ENCODE measurements at regions not wholly inside any gene's neighbourhood (a gene's known extent, or its start where the extent isn't known, plus 50 kb on each side); places are given as distances from the start of the nearest gene placed in this dataset.

- DNase-seq, result no peak
Observed at GRCh38 chr5:74309050-74309449, 331.5 kb downstream of the ENC1 start.

GRCh38 chr5:74306845-74307244 lies 333.7 kb downstream of the ENC1 start:
- no peak for DNase-seq

- no peak for DNase-seq
Observed at GRCh38 chr5:74304536-74304935, 336.0 kb downstream of the ENC1 start.

- DNase-seq, result no peak
Observed at GRCh38 chr5:74303578-74303977, 336.9 kb downstream of the ENC1 start.

- DNase-seq, result no peak
Observed at GRCh38 chr5:74301576-74301975, 339.0 kb downstream of the ENC1 start.

- no peak for DNase-seq
Observed at GRCh38 chr5:74300808-74301389, 339.6 kb downstream of the ENC1 start.

GRCh38 chr5:74299833-74300232 lies 340.7 kb downstream of the ENC1 start:
- no peak for DNase-seq

GRCh38 chr5:74296685-74297408 lies 343.7 kb downstream of the ENC1 start:
- DNase-seq, result no peak

- DNase-seq, result no peak
Observed at GRCh38 chr5:74295676-74296075, 344.9 kb downstream of the ENC1 start.

GRCh38 chr5:74295141-74295540 lies 345.4 kb downstream of the ENC1 start:
- DNase-seq, result no peak

- DNase-seq, result no peak
Observed at GRCh38 chr5:74294231-74294705, 346.3 kb downstream of the ENC1 start.

GRCh38 chr5:74293182-74293581 lies 347.3 kb downstream of the ENC1 start:
- no peak for DNase-seq

GRCh38 chr5:74290634-74291241 lies 349.8 kb downstream of the ENC1 start:
- no peak for DNase-seq

GRCh38 chr5:74289691-74290090 lies 350.8 kb downstream of the ENC1 start:
- DNase-seq, result no peak

GRCh38 chr5:74289238-74289637 lies 351.3 kb downstream of the ENC1 start:
- no peak for DNase-seq

GRCh38 chr5:74288448-74289108 lies 351.9 kb downstream of the ENC1 start:
- DNase-seq, result no peak

GRCh38 chr5:74288038-74288437 lies 352.5 kb downstream of the ENC1 start:
- no peak for DNase-seq

GRCh38 chr5:74286734-74287695 lies 353.5 kb downstream of the ENC1 start:
- no peak for DNase-seq

GRCh38 chr5:74285675-74286280 lies 354.8 kb downstream of the ENC1 start:
- DNase-seq, result no peak

- DNase-seq, result peak; percentile 1
Observed at GRCh38 chr5:74282490-74282889, 358.0 kb downstream of the ENC1 start.

GRCh38 chr5:74281166-74281565 lies 359.4 kb downstream of the ENC1 start:
- DNase-seq, result no peak

- DNase-seq, result no peak
Observed at GRCh38 chr5:74280306-74280705, 360.2 kb downstream of the ENC1 start.
